Activated CD4-positive, alpha-beta T cell treated with anti-CD3 and anti-CD28 coated beads, Interleukin-2, Interleukin-4, amounts not matched to agents 100 ng/mL and 50 ng/mL, durations not matched to agents 16 hours and 8 hours (primary cell): ENCODE measurements at regions not wholly inside any gene's neighbourhood (a gene's known extent, or its start where the extent isn't known, plus 50 kb on each side); places are given as distances from the start of the nearest gene placed in this dataset.

ENCODE experiments used
- DNase-seq: peaks from one replicate; pipeline ENCODE4 v3.0.0-alpha.2; 2020; ENCODE audit warnings: low spot score

GRCh38 chr10:110414548-110415309 lies 83.0 kb upstream of the DUSP5 start:
- DNase-seq: peak; percentile 95

GRCh38 chr10:110415809-110416208 lies 81.9 kb upstream of the DUSP5 start:
- DNase-seq: no peak

- no peak for DNase-seq
These were observed 80.7 kb upstream of the DUSP5 start for GRCh38 chr10:110416776-110417711.

GRCh38 chr10:110418218-110418617 lies 79.5 kb upstream of the DUSP5 start:
- DNase-seq: no peak

GRCh38 chr10:110419265-110419664 lies 78.4 kb upstream of the DUSP5 start:
- DNase-seq: no peak

GRCh38 chr10:110420401-110421193 lies 77.1 kb upstream of the DUSP5 start:
- no peak for DNase-seq

GRCh38 chr10:110421512-110422138 lies 76.1 kb upstream of the DUSP5 start:
- no peak for DNase-seq

GRCh38 chr10:110422548-110422947 lies 75.2 kb upstream of the DUSP5 start:
- no peak for DNase-seq

- DNase-seq: no peak
These were observed 74.1 kb upstream of the DUSP5 start for GRCh38 chr10:110423650-110424049.

GRCh38 chr10:110425684-110426293 lies 71.9 kb upstream of the DUSP5 start:
- peak; percentile 90 for DNase-seq

- DNase-seq: no peak
These were observed 71.2 kb upstream of the DUSP5 start for GRCh38 chr10:110426294-110427181.

GRCh38 chr10:110429301-110429700 lies 68.4 kb upstream of the DUSP5 start:
- DNase-seq: no peak

GRCh38 chr10:110430340-110431273 lies 67.1 kb upstream of the DUSP5 start:
- DNase-seq: no peak

- no peak for DNase-seq
These were observed 66.0 kb upstream of the DUSP5 start for GRCh38 chr10:110431659-110432058.

GRCh38 chr10:110432084-110432483 lies 65.6 kb upstream of the DUSP5 start:
- DNase-seq: no peak

GRCh38 chr10:110432814-110433565 lies 64.7 kb upstream of the DUSP5 start:
- DNase-seq: no peak

GRCh38 chr10:110433740-110434139 lies 64.0 kb upstream of the DUSP5 start:
- no peak for DNase-seq

- DNase-seq: no peak
These were observed 63.1 kb upstream of the DUSP5 start for GRCh38 chr10:110434489-110435096.
